ENCODE measurements at regions not wholly inside any gene's neighbourhood (a gene's known extent, or its start where the extent isn't known, plus 50 kb on each side); places are given as distances from the start of the nearest gene placed in this dataset.
"Not testable (repeated sequence)": the region's sequence is repeated elsewhere in the genome, so short reads cannot be mapped to it uniquely, and the experiment has no call there.

- no peak for DNase-seq (ENCODE audit: low spot score)
These were observed 89.2 kb upstream of the STMND1 start for GRCh38 chr6:17012421-17013225.

GRCh38 chr6:17011985-17012384, 89.9 kb upstream of the STMND1 start:
- no peak for DNase-seq (ENCODE audit: low spot score)

- no peak for DNase-seq (ENCODE audit: low spot score)
These were observed 94.1 kb upstream of the STMND1 start for GRCh38 chr6:17007749-17008148.

- no peak for DNase-seq (ENCODE audit: low spot score)
These were observed 95.3 kb upstream of the STMND1 start for GRCh38 chr6:17006543-17006942.

GRCh38 chr6:17004269-17004668, 97.6 kb upstream of the STMND1 start:
- no peak for DNase-seq (ENCODE audit: low spot score)

GRCh38 chr6:17002123-17002522, 99.7 kb upstream of the STMND1 start:
- DNase-seq (ENCODE audit: low spot score): no peak

- no peak for DNase-seq (ENCODE audit: low spot score)
These were observed 100.7 kb upstream of the STMND1 start for GRCh38 chr6:17001188-17001587.

- peak; percentile 25 for DNase-seq (ENCODE audit: low spot score)
These were observed 102.1 kb upstream of the STMND1 start for GRCh38 chr6:16999491-17000436.

GRCh38 chr6:16998461-16998860, 103.4 kb upstream of the STMND1 start:
- DNase-seq (ENCODE audit: low spot score): no peak

- no peak for DNase-seq (ENCODE audit: low spot score)
These were observed 106.2 kb upstream of the STMND1 start for GRCh38 chr6:16995511-16996250.

- DNase-seq (ENCODE audit: low spot score): no peak
These were observed 108.5 kb upstream of the STMND1 start for GRCh38 chr6:16993396-16993795.

- DNase-seq (ENCODE audit: low spot score): no peak
These were observed 109.7 kb upstream of the STMND1 start for GRCh38 chr6:16991981-16992629.

GRCh38 chr6:16989976-16990375, 111.9 kb upstream of the STMND1 start:
- DNase-seq (ENCODE audit: low spot score): not testable (repeated sequence)

GRCh38 chr6:16989382-16989781, 112.5 kb upstream of the STMND1 start:
- no peak for DNase-seq (ENCODE audit: low spot score)

- DNase-seq (ENCODE audit: low spot score): no peak
These were observed 113.9 kb upstream of the STMND1 start for GRCh38 chr6:16987996-16988395.

- peak; percentile 80 for DNase-seq (ENCODE audit: low spot score)
These were observed 116.2 kb upstream of the STMND1 start for GRCh38 chr6:16985513-16986284.

GRCh38 chr6:16982807-16983206, 119.0 kb upstream of the STMND1 start:
- DNase-seq (ENCODE audit: low spot score): no peak

GRCh38 chr6:16979677-16980370, 122.0 kb upstream of the STMND1 start:
- DNase-seq (ENCODE audit: low spot score): no peak

- DNase-seq (ENCODE audit: low spot score): no peak
These were observed 123.2 kb upstream of the STMND1 start for GRCh38 chr6:16978686-16979085.
